Peyer's patch (tissue), 4 donors: ENCODE measurements at regions not wholly inside any gene's neighbourhood (a gene's known extent, or its start where the extent isn't known, plus 50 kb on each side); places are given as distances from the start of the nearest gene placed in this dataset.
A peak's percentile ranks its signal among the peaks of the same experiment; 100 is the strongest.

ENCODE experiments used
- POLR2A ChIP-seq, 2 donors: fragments of 450-650 bp; IDR thresholded peaks; one replicate each; pipeline ENCODE4 v1.5.1; 2017; ENCODE audit warnings: antibody characterized with exemption in 2 of 2, mild to moderate bottlenecking in 2 of 2, moderate library complexity in 2 of 2
- TF ChIP-seq, protein P1 (sequence below), 6 experiments: fragments of 450-650 bp in 4 of 6; fragments of 200-600 bp in 2 of 6; sonication (generic) in 1 of 6; IDR thresholded peaks; one replicate each; pipeline ENCODE4 v1.5.1; 2017 to 2019; ENCODE audit warnings: antibody characterized with exemption in 6 of 6, mild to moderate bottlenecking in 3 of 6, moderate library complexity in 1 of 6

DNA sequence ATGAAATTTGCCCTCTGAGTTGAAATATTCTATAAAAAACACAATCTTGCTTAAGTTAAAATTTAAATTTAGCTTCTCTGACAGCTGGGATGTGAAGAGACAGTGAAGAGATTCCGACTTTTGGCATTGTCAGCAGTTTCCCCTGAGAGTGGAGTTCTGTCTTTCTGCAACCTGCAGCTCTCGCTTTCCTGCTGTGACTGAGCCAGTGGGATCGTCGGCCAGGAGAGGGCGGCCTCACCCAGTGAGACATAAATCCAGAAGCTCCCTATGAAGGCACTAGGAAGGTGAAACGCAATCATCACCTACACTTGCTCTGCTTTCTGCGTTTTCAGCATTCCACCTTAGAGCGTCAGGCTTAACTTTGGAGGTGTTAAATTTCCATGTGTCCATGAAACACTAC is 75.4 kb upstream of the HNMT start:
- TF ChIP-seq, protein P1, sequence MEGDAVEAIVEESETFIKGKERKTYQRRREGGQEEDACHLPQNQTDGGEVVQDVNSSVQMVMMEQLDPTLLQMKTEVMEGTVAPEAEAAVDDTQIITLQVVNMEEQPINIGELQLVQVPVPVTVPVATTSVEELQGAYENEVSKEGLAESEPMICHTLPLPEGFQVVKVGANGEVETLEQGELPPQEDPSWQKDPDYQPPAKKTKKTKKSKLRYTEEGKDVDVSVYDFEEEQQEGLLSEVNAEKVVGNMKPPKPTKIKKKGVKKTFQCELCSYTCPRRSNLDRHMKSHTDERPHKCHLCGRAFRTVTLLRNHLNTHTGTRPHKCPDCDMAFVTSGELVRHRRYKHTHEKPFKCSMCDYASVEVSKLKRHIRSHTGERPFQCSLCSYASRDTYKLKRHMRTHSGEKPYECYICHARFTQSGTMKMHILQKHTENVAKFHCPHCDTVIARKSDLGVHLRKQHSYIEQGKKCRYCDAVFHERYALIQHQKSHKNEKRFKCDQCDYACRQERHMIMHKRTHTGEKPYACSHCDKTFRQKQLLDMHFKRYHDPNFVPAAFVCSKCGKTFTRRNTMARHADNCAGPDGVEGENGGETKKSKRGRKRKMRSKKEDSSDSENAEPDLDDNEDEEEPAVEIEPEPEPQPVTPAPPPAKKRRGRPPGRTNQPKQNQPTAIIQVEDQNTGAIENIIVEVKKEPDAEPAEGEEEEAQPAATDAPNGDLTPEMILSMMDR (IDR thresholded peaks at IDR 0.05), result peak in 2 of 6 experiments; percentile 25 to 28
- TF ChIP-seq POLR2A (IDR thresholded peaks at IDR 0.05), result no peak
